Femur (tissue), 1 donor: ENCODE measurements at regions not wholly inside any gene's neighbourhood (a gene's known extent, or its start where the extent isn't known, plus 50 kb on each side); places are given as distances from the start of the nearest gene placed in this dataset.

Source experiments
- DNase-seq: peaks from one replicate; pipeline ENCODE4 v3.0.0-alpha.2; 2017

DNA sequence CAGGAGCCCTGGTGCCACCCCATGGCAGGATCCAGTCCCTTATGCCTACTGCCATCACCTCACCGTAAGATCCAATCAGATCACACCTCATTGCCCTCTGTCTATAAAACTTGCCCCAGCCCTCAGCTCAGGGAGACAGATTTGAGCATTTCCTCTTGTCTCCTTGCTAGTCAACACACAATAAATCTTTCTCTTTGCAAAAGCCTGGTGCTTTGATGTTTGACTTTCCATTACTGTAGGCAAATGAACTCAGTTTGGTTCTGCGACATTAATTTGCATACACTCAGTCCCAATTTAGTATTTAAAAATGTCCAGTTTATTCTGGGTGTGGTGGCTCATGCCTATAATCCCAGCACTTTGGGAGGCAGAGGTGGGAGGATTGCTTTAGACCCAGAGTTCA, 188.4 kb downstream of the AEBP2 start:
- no peak for DNase-seq

- no peak for DNase-seq
Observed at GRCh38 chr12:19630536-19630935, 191.2 kb downstream of the AEBP2 start.

DNA sequence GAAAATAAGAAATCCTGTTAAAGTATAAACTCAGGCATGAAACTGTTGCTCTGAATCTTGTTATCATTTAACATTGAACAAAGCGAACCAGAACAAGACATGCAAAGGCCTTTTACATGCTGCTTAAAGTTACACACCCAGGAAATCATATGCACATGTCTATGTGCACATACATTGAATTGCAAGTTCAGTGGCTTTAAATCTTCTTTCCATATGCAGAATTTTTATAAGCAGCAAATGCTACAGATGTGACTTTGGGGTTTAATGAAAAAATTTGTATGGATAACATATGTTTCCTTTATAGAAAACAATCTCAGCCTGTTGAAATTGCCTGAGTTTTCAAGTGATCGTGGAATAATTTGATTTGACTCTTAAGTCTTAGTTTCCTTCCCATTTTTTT, 193.9 kb downstream of the AEBP2 start:
- DNase-seq = no peak

- no peak for DNase-seq
Observed at GRCh38 chr12:19633641-19634040, 194.3 kb downstream of the AEBP2 start.

DNA sequence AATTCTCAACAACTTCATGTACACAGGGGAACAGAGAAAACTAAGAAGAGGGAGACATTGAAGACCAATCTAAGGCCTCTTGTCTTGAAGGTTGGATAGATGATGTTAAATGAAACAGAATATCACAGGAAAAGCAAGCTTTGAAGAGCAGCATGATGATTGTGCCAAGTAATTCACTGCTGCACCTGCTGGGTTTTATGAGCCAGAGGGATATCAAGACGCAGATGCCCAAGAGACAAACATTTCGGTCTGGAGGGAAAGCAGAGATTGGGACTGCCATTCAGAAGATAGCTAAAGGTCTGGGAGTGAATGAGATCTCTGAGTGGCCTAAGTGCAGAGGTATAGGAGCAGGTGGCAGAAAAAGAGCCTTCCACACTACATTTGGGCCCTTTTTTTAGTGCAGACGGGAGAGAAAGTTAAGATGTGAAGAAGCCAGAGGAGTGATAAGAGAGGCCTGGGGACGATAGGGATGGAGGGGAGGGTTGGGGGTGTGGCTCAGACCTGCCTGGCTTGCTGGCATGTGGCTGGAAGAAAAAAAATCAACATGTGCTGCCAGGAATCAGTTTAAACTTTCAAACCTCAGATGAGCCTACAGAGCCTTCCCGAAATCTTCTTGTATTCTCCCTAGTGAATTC, 200.6 kb downstream of the AEBP2 start:
- DNase-seq = no peak

- no peak for DNase-seq
Observed at GRCh38 chr12:19641235-19642080, 202.2 kb downstream of the AEBP2 start.

DNA sequence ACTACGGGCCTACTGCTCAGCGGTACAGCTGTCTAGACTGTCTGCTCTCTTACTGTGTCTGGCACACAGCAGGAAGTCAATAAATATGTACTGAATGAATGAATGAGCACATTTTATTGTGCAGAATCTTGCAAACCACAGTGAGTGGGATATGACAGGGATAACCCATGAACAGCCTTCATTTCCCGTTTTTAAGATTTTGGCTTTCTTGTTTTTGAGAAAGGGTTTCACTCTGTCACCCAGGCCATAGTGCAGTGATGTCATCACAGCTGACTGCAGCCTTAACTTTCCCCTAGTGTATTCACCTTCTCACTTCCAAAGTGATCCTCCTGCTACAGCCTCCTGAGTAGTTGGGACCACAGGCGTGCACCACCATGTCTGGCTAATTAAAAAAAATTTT, 203.1 kb downstream of the AEBP2 start:
- no peak for DNase-seq

DNA sequence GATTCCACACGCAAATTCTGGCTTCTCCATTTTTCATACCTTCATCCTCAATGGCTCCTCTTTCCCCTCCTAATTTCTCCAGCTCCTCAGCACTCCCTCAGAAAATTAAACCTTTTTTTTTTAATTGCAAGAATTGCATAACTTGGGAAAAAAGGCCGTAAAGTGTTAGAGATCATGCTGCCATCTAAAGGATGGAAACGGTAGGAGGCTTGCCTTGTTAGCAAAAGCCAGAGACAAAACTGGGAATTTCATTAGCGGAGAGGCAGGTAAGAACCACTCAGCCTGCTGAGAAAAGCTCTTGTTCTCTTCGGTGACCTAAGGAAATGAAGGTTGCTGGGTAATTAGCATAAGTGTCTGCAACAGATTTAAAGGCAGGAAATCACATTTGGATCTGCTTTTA, 204.3 kb downstream of the AEBP2 start:
- no peak for DNase-seq

- no peak for DNase-seq
Observed at GRCh38 chr12:19644571-19644970, 205.3 kb downstream of the AEBP2 start.

GRCh38 chr12:19645823-19646222, 206.5 kb downstream of the AEBP2 start:
- DNase-seq = no peak

DNA sequence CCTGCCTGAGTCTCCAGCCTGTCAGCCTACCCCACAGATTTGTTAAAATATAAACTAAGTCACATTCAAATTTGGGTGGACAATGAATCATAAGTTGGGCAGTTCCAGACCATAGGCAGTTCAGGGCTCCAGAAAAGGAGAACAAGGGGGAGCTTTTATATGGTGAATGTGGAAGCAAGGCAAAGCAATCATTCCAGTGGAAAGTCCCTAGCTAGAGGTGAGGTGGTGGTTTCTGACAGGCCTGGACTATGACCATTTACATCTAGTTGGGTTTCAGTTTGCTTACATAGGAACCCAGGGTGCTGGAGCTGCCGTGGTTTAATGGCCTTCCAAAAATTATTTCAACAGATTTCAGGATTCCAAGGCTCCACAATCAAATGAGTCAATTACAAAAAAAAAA, 207.3 kb downstream of the AEBP2 start:
- no peak for DNase-seq

- DNase-seq = no peak
Observed at GRCh38 chr12:19647806-19648556, 208.7 kb downstream of the AEBP2 start.

GRCh38 chr12:19648591-19648990, 209.3 kb downstream of the AEBP2 start:
- DNase-seq = no peak

DNA sequence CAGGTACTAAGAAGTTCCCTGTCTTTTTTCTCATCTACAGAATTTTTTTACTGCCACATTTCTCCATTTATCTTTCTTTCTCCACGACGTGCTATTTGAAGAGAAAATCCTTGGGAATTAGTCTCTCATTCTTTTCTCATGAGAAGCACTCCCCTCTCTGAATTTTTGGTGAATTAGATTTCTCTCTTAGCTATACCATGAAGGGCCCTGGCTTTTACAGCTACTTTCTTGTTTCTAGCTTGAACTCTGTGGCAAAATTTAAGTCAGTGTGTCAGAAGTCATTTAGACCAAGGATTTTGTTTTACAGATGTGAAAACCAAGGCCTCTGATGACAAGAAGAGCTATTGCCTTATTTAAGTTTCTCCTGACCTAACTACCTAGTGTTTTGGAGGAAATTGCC, 213.1 kb downstream of the AEBP2 start:
- DNase-seq = no peak

DNA sequence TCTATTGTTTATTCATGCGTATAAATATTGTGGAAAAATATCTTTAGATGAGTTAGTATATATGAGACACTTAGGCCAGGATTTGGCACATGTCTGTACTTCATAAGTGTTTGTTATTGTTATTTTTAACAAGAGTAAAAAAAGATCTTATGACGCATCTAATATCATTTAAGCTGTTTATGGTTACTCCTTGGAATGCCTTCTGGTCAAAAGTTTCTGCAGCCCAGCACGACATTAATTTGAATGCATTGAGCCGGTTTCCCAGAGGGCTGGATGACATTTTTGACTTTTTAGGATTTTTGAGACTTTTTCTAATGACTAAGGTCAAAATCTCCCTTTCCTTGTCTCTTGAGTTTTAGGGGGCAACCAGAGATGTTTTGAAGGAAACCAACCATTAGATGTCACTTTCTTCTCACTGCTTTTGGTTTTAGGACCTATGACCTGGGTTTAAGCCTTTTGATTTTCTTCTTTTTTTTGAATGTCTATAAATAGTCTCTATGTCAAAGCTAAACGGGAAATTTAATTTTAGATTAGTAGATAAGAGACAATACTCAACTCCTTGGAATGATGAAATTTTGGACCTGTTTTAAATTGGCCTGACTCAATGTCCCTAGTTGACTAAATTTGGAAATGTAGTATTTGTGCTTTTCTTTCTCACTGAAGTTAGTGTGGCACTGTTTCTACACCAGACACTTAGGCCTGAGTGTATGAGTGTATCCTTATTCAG, 215.5 kb downstream of the AEBP2 start:
- DNase-seq = no peak

DNA sequence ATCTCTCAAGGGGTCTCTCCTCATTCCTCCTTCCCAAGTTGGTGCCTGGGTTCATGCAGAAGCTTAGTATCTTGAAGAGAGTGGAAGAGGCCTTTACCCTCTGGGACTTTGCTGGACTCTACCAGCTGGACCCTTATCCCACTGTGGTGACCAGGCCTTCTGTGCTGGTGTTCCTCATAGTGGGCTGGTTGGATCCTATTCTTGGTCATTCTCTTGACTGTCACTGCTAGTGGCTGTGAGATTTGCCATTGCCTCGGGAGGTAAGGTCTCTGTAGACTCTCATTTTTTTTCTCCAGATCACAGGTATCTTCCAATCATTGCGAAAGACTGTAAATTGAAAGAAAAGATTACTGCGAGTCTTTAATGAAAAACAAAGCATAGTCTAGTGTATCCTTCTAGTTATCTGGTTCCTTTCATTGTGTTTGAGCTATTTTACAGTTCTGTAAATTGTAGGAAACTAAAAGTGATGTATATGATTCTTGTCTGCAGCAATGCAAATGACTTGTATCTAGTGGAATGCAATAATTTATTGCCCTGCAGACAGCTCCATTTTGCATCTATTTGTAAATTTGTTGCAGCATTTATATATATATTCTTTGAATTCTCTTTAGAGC, 217.9 kb downstream of the AEBP2 start:
- DNase-seq = no peak

DNA sequence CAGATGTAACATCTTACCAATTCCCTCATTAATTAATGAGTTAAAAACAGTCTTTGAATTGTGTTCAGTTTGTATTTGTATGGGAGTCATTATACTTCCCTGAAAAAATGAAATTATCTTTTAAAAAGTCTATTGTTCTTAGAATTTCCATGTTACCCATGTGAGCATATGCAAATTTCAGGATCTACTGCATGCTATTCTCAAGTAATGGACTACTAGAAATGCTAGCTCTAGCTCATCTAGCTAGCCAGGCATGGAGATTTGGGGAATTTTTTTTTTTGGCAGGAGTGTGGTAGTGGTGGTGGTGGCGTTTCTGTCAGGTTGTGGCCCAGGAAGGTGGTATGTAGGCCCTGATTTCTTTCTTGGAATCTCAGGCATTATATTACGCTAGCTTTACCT, 218.4 kb downstream of the AEBP2 start:
- no peak for DNase-seq

DNA sequence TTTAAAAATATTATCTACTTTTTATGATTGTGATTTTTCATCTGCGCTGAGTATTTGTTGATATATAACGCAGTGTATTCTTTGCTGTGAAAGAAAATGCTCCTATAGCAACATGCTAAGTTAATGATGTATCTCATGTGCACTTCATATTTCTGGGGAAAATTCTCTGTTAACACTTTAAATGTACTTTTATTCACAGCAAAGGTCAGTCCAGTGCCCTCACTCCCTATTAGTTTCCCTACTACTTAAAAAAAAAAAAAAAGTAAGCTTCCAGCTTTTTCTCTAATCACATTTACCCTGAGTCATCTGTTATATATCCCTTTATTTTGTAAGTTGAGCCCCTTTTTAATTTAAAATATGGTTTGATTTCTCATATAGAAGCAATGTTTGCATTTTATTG, 219.8 kb downstream of the AEBP2 start:
- no peak for DNase-seq

- DNase-seq = no peak
Observed at GRCh38 chr12:19659501-19659900, 220.2 kb downstream of the AEBP2 start.

GRCh38 chr12:19665121-19665900, 226.0 kb downstream of the AEBP2 start:
- DNase-seq = peak; percentile 73

GRCh38 chr12:19666070-19666469, 226.8 kb downstream of the AEBP2 start:
- DNase-seq = no peak

DNA sequence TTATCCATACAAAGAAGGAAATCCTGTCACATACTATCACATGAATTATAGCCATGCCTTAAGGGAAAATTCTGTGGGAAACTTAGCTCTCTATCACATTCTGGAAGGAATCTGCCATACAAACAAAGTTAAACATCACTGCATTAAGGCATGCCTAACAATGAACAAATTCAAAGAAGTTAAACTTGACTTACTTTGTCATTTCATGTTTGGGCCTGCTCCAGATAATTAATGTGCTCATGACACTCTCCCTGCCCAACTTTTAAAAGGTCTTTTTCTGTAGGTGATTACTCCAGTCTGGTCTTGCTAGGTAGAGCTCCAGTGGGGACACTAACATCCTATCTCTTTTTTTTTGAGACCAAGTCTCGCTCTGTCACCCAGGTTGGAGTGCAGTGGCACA, 230.5 kb downstream of the AEBP2 start:
- DNase-seq = no peak
